Common myeloid progenitor, CD34-positive (primary cell): ENCODE measurements at regions not wholly inside any gene's neighbourhood (a gene's known extent, or its start where the extent isn't known, plus 50 kb on each side); places are given as distances from the start of the nearest gene placed in this dataset.

Experiments
- CTCF ChIA-PET: fragments of 350-600 bp; sonication (Branson Sonifier 250); formaldehyde crosslinking; loops from one replicate; lab custom pipeline; 2021; ENCODE audit warnings: antibody characterized with exemption; lab: Charles Lee
- POLR2A ChIA-PET: fragments of 350-600 bp; sonication (Branson Sonifier 250); formaldehyde crosslinking; loops from one replicate; lab custom pipeline; 2021; ENCODE audit warnings: antibody characterized with exemption; lab: Charles Lee
- DNase-seq, 3 donors: peaks; one replicate each; pipeline versions ENCODE4 v3.0.0 to v3.0.0-alpha.2; 2013
- H3K27ac ChIP-seq, 2 experiments: 1 replicate in 1 of 2; 2 replicates in 1 of 2; pipeline ENCODE4 v1.7.0; 2013; ENCODE audit warnings: inconsistent platforms in 2 of 2, low read length in 2 of 2, mild to moderate bottlenecking in 2 of 2, low read depth in 1 of 2, moderate library complexity in 1 of 2; ENCODE audit not compliant: severe bottlenecking in 2 of 2, insufficient read depth in 1 of 2, poor library complexity in 1 of 2
- H3K27me3 ChIP-seq, 5 experiments: replicated peaks in 2 of 5; 1 replicate in 3 of 5; 2 replicates in 2 of 5; pipeline versions ENCODE4 v1.6.1 to v1.7.0; 2013; ENCODE audit warnings: low read length in 4 of 5, mild to moderate bottlenecking in 2 of 5, moderate library complexity in 2 of 5, inconsistent platforms in 1 of 5; ENCODE audit not compliant: insufficient read depth in 5 of 5, control insufficient read depth in 4 of 5
- H3K36me3 ChIP-seq, 4 experiments: 1 replicate in 2 of 4; 2 replicates in 2 of 4; pipeline versions ENCODE4 v1.6.1 to v1.7.0; 2013; ENCODE audit warnings: low read length in 3 of 4, control low read depth in 1 of 4, mild to moderate bottlenecking in 1 of 4; ENCODE audit not compliant: control insufficient read depth in 4 of 4, insufficient read depth in 4 of 4
- H3K4me1 ChIP-seq, 4 experiments: 1 replicate in 3 of 4; 2 replicates in 1 of 4; pipeline versions ENCODE4 v1.6.1 to v1.7.1; 2013; ENCODE audit warnings: low read length in 3 of 4, mild to moderate bottlenecking in 3 of 4, control low read depth in 1 of 4, inconsistent platforms in 1 of 4, moderate library complexity in 1 of 4; ENCODE audit not compliant: control insufficient read depth in 4 of 4, insufficient read depth in 4 of 4; ENCODE audit errors: control extremely low read depth in 1 of 4
- H3K4me3 ChIP-seq, 7 experiments: 1 replicate in 4 of 7; 2 replicates in 3 of 7; pipeline versions ENCODE4 v1.5.1 to v1.7.0; 2013; ENCODE audit warnings: mild to moderate bottlenecking in 7 of 7, low read length in 6 of 7, moderate library complexity in 6 of 7, inconsistent platforms in 2 of 7, low read depth in 2 of 7, control low read depth in 1 of 7; ENCODE audit not compliant: insufficient read depth in 4 of 7, control insufficient read depth in 1 of 7; ENCODE audit errors: extremely low read depth in 1 of 7
- H3K9me3 ChIP-seq, 5 experiments: 1 replicate in 4 of 5; 2 replicates in 1 of 5; pipeline versions ENCODE4 v1.6.1 to v1.7.1; 2013; ENCODE audit warnings: low read length in 4 of 5, mild to moderate bottlenecking in 2 of 5, inconsistent platforms in 1 of 5, low read depth in 1 of 5, moderate library complexity in 1 of 5; ENCODE audit not compliant: control insufficient read depth in 4 of 5, insufficient read depth in 2 of 5; ENCODE audit errors: control extremely low read depth in 1 of 5
- WGBS: methylation state at CpG from one replicate; pipeline ENCODE4 v1.1.5; 2013; ENCODE audit not compliant: insufficient coverage; 5-methylcytosine and 5-hydroxymethylcytosine counted together

GRCh38 chr1:59017501-59018231 lies 233.8 kb upstream of the JUN start:
- Histone ChIP-seq H3K4me3 (no peak overlapping the region), H3K36me3 (no peaks in the 10 kb centered on the region), H3K4me1 (peaks cover 4 to 22% (median 16%) of the 10 kb centered on the region in 4 experiments), H3K9me3 (no peaks in the 10 kb centered on the region), H3K27me3 (no peaks in the 10 kb centered on the region), H3K27ac (no peak overlapping the region)
- 73% methylated on average over 6 of the region's 8 CpGs for WGBS
- ChIA-PET POLR2A (no interaction called here), CTCF (no interaction called here)
- no peak for DNase-seq

- peaks cover 4 to 19% (median 15%) of the 10 kb centered on the region in 4 experiments for H3K4me1 ChIP-seq
- H3K27ac ChIP-seq, result no peak overlapping the region
- H3K36me3 ChIP-seq, result no peaks in the 10 kb centered on the region
- no peak for DNase-seq
- CTCF ChIA-PET, result interaction anchor here (0.7 kb wide), 1 partner anchor 39 kb away, joined by 3 read pairs; no protein-coding TSS in a partner anchor
- POLR2A ChIA-PET, result no interaction called here
- no peaks in the 10 kb centered on the region for H3K9me3 ChIP-seq
- H3K27me3 ChIP-seq, result no peaks in the 10 kb centered on the region
- no peak overlapping the region for H3K4me3 ChIP-seq
- WGBS, result 95% methylated on average over 3 of the region's 6 CpGs
Observed at GRCh38 chr1:59018446-59018845, 234.6 kb upstream of the JUN start.

- no peak overlapping the region for H3K4me3 ChIP-seq
- peaks cover 4 to 16% (median 15%) of the 10 kb centered on the region in 4 experiments for H3K4me1 ChIP-seq
- no peaks in the 10 kb centered on the region for H3K9me3 ChIP-seq
- ChIA-PET POLR2A (no interaction called here), CTCF (interaction anchor here (0.7 kb wide), 1 partner anchor 39 kb away, joined by 3 read pairs; no protein-coding TSS in a partner anchor)
- no peak for DNase-seq
- WGBS, result 98% methylated on average over 5 of the region's 7 CpGs
- H3K27ac ChIP-seq, result no peak overlapping the region
- H3K27me3 ChIP-seq, result no peaks in the 10 kb centered on the region
- H3K36me3 ChIP-seq, result no peaks in the 10 kb centered on the region
Observed at GRCh38 chr1:59018860-59019259, 235.0 kb upstream of the JUN start.

GRCh38 chr1:59020151-59020997 lies 236.5 kb upstream of the JUN start:
- Histone ChIP-seq H3K27me3 (no peaks in the 10 kb centered on the region), H3K4me1 (peaks cover 4 to 16% (median 15%) of the 10 kb centered on the region in 4 experiments), H3K9me3 (no peaks in the 10 kb centered on the region), H3K27ac (peak overlapping the region in 1 of 2 experiments; percentile 75), H3K4me3 (peak overlapping the region in 5 of 7 experiments; percentile 8 to 60 (median 27)), H3K36me3 (no peaks in the 10 kb centered on the region)
- peak; percentile 87 to 97 (median 96) for DNase-seq
- ChIA-PET POLR2A (interaction anchor here (0.6 to 0.7 kb wide), 2 partner anchors 18 to 114 kb away, joined by 3 to 5 read pairs; no protein-coding TSS in a partner anchor), CTCF (interaction anchor here (0.8 to 2.2 kb wide), 4 partner anchors 9 to 252 kb away, joined by 3 to 6 read pairs (median 3); no protein-coding TSS in a partner anchor)
- WGBS, result no CpG with 5 or more reads among the region's 2 CpGs

GRCh38 chr1:59022199-59022598 lies 238.4 kb upstream of the JUN start:
- 100% methylated on average over 3 of the region's 3 CpGs for WGBS
- Histone ChIP-seq H3K27me3 (no peaks in the 10 kb centered on the region), H3K27ac (no peak overlapping the region), H3K4me1 (peaks cover 4 to 15% (median 13%) of the 10 kb centered on the region in 4 experiments), H3K9me3 (no peaks in the 10 kb centered on the region), H3K4me3 (no peak overlapping the region), H3K36me3 (no peaks in the 10 kb centered on the region)
- POLR2A ChIA-PET, result no interaction called here
- CTCF ChIA-PET, result interaction anchor here (0.9 to 2.2 kb wide), 2 partner anchors 9 to 20 kb away, joined by 6 to 7 read pairs; no protein-coding TSS in a partner anchor
- DNase-seq, result no peak

GRCh38 chr1:59022799-59023198 lies 239.0 kb upstream of the JUN start:
- Histone ChIP-seq H3K27ac (no peak overlapping the region), H3K27me3 (no peaks in the 10 kb centered on the region), H3K4me3 (no peak overlapping the region), H3K36me3 (no peaks in the 10 kb centered on the region), H3K4me1 (peaks cover 4 to 15% (median 13%) of the 10 kb centered on the region in 4 experiments), H3K9me3 (no peaks in the 10 kb centered on the region)
- 95% methylated on average over 3 of the region's 3 CpGs for WGBS
- POLR2A ChIA-PET, result no interaction called here
- CTCF ChIA-PET, result no interaction called here
- DNase-seq, result no peak
